Glomerular visceral epithelial cell (primary cell): ENCODE measurements at regions not wholly inside any gene's neighbourhood (a gene's known extent, or its start where the extent isn't known, plus 50 kb on each side); places are given as distances from the start of the nearest gene placed in this dataset.

Experiments
- DNase-seq: peaks from one replicate; pipeline ENCODE4 v3.0.0-alpha.2; 2016; ENCODE audit errors: extremely low spot score

- no peak for DNase-seq
These were observed 146.9 kb upstream of the DMAC1 start for GRCh38 chr9:7946458-7946857.

GRCh38 chr9:7944572-7944971 lies 145.0 kb upstream of the DMAC1 start:
- no peak for DNase-seq

- no peak for DNase-seq
These were observed 138.3 kb upstream of the DMAC1 start for GRCh38 chr9:7937761-7938491.

- DNase-seq = no peak
These were observed 137.4 kb upstream of the DMAC1 start for GRCh38 chr9:7936996-7937395.

- DNase-seq = no peak
These were observed 136.6 kb upstream of the DMAC1 start for GRCh38 chr9:7936163-7936562.

GRCh38 chr9:7935681-7936080 lies 136.1 kb upstream of the DMAC1 start:
- DNase-seq = no peak

- no peak for DNase-seq
These were observed 133.2 kb upstream of the DMAC1 start for GRCh38 chr9:7932767-7933166.

GRCh38 chr9:7930613-7931012 lies 131.0 kb upstream of the DMAC1 start:
- no peak for DNase-seq

GRCh38 chr9:7921545-7922197 lies 122.1 kb upstream of the DMAC1 start:
- DNase-seq = no peak

- DNase-seq = no peak
These were observed 112.5 kb upstream of the DMAC1 start for GRCh38 chr9:7912037-7912535.

GRCh38 chr9:7910426-7911020 lies 110.9 kb upstream of the DMAC1 start:
- DNase-seq = no peak

GRCh38 chr9:7909537-7909936 lies 110.0 kb upstream of the DMAC1 start:
- no peak for DNase-seq

GRCh38 chr9:7907551-7908337 lies 108.2 kb upstream of the DMAC1 start:
- DNase-seq = no peak

- DNase-seq = no peak
These were observed 107.4 kb upstream of the DMAC1 start for GRCh38 chr9:7906783-7907550.

- no peak for DNase-seq
These were observed 102.0 kb upstream of the DMAC1 start for GRCh38 chr9:7901621-7902020.

GRCh38 chr9:7900541-7900940 lies 101.0 kb upstream of the DMAC1 start:
- DNase-seq = no peak

GRCh38 chr9:7899753-7900152 lies 100.2 kb upstream of the DMAC1 start:
- no peak for DNase-seq

GRCh38 chr9:7894231-7894630 lies 94.7 kb upstream of the DMAC1 start:
- no peak for DNase-seq

- no peak for DNase-seq
These were observed 93.4 kb upstream of the DMAC1 start for GRCh38 chr9:7892975-7893374.

GRCh38 chr9:7879551-7880245 lies 80.1 kb upstream of the DMAC1 start:
- peak; percentile 61 for DNase-seq
